22Rv1 (cell line): ENCODE measurements at regions not wholly inside any gene's neighbourhood (a gene's known extent, or its start where the extent isn't known, plus 50 kb on each side); places are given as distances from the start of the nearest gene placed in this dataset.

ENCODE experiments used
- ZFX ChIP-seq: fragments of 450-650 bp; IDR thresholded peaks from 2 replicates; pipeline ENCODE4 v1.6.1; 2017; ENCODE audit warnings: antibody characterized with exemption, borderline replicate concordance
- TF ChIP-seq, protein P1 (sequence below): fragments of 450-650 bp; IDR thresholded peaks from 2 replicates; pipeline ENCODE4 v1.5.1; 2017; ENCODE audit warnings: mild to moderate bottlenecking

DNA sequence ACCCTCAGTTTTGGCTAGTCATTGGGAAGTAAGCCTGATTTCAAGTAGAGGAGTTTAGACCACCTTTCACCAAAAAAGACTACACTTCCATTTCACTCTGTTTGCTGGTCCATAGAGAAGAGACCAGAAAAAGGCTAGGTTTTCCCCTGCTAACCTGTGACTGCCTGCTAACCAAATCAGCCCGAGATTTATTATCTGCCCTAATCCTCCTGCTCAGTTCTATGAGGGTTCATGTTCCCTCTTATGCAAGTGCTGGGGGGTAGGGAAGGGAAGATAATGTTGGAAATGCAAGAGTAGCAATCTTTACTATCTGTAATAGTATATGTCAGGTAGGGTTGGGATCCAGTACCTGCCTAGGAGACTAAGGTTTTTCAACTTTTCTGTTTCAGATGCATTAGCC is 51.6 kb upstream of the CCNG1 start:
- TF ChIP-seq, protein P1, sequence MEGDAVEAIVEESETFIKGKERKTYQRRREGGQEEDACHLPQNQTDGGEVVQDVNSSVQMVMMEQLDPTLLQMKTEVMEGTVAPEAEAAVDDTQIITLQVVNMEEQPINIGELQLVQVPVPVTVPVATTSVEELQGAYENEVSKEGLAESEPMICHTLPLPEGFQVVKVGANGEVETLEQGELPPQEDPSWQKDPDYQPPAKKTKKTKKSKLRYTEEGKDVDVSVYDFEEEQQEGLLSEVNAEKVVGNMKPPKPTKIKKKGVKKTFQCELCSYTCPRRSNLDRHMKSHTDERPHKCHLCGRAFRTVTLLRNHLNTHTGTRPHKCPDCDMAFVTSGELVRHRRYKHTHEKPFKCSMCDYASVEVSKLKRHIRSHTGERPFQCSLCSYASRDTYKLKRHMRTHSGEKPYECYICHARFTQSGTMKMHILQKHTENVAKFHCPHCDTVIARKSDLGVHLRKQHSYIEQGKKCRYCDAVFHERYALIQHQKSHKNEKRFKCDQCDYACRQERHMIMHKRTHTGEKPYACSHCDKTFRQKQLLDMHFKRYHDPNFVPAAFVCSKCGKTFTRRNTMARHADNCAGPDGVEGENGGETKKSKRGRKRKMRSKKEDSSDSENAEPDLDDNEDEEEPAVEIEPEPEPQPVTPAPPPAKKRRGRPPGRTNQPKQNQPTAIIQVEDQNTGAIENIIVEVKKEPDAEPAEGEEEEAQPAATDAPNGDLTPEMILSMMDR = no peak
- no peak for TF ChIP-seq ZFX
